Fibroblast of lung (primary cell): ENCODE measurements at regions not wholly inside any gene's neighbourhood (a gene's known extent, or its start where the extent isn't known, plus 50 kb on each side); places are given as distances from the start of the nearest gene placed in this dataset.

ENCODE experiments used
- DNase-seq, 2 donors: peaks; one replicate each; pipeline versions ENCODE4 v3.0.0 to v3.0.0-alpha.2; 2010; ENCODE audit warnings: low read depth in 2 of 2
- H2AFZ ChIP-seq: 2 replicates; pipeline ENCODE4 v1.5.1; 2012; ENCODE audit warnings: low read length, control low read depth, inconsistent platforms
- H3K27ac ChIP-seq: 2 replicates; pipeline ENCODE4 v1.5.1; 2011; ENCODE audit warnings: low read length, control low read depth; ENCODE audit not compliant: insufficient read depth
- H3K27me3 ChIP-seq: 2 replicates; pipeline ENCODE4 v1.5.1; 2011; ENCODE audit warnings: mild to moderate bottlenecking, low read length; ENCODE audit not compliant: control insufficient read depth, insufficient read depth
- H3K36me3 ChIP-seq: 2 replicates; pipeline ENCODE4 v1.5.1; 2011; ENCODE audit warnings: low read length; ENCODE audit not compliant: control insufficient read depth, insufficient read depth
- H3K4me1 ChIP-seq: 2 replicates; pipeline ENCODE4 v1.5.1; 2011; ENCODE audit warnings: low read length; ENCODE audit not compliant: control insufficient read depth, insufficient read depth; ENCODE audit errors: extremely low read depth
- H3K4me2 ChIP-seq: 2 replicates; pipeline ENCODE4 v1.5.1; 2011; ENCODE audit warnings: low read length, control low read depth; ENCODE audit not compliant: insufficient read depth; ENCODE audit errors: extremely low read depth
- H3K4me3 ChIP-seq, 4 experiments: fragments of 200-600 bp in 1 of 4; sonication (generic) in 1 of 4; replicated peaks in 1 of 4; 2 replicates each; pipeline ENCODE4 v1.5.1; 2011 to 2016; ENCODE audit warnings: low read length in 4 of 4, low read depth in 3 of 4, mild to moderate bottlenecking in 3 of 4, control low read depth in 2 of 4, inconsistent platforms in 1 of 4, mixed read lengths in 1 of 4; ENCODE audit not compliant: insufficient read depth in 1 of 4; ENCODE audit errors: control extremely low read depth in 1 of 4
- H3K79me2 ChIP-seq: 2 replicates; pipeline ENCODE4 v1.5.1; 2012; ENCODE audit warnings: mild to moderate bottlenecking, low read length, inconsistent platforms; ENCODE audit not compliant: control insufficient read depth, insufficient read depth
- H3K9ac ChIP-seq: 2 replicates; pipeline ENCODE4 v1.5.1; 2011; ENCODE audit warnings: mild to moderate bottlenecking, low read length, control low read depth; ENCODE audit not compliant: insufficient read depth
- H3K9me3 ChIP-seq: 2 replicates; pipeline ENCODE4 v1.5.1; 2012; ENCODE audit warnings: low read depth, low read length; ENCODE audit not compliant: control insufficient read depth, insufficient read depth
- H4K20me1 ChIP-seq: 2 replicates; pipeline ENCODE4 v1.5.1; 2011; ENCODE audit warnings: low read length; ENCODE audit not compliant: control insufficient read depth, insufficient read depth; ENCODE audit errors: extremely low read depth
- EZH2 ChIP-seq: IDR thresholded peaks from 2 replicates; pipeline ENCODE4 v1.5.1; 2012; ENCODE audit warnings: low read length, control low read depth, mild to moderate bottlenecking; ENCODE audit errors: missing control alignments
- TF ChIP-seq, protein P1 (sequence below), 2 donors: IDR thresholded peaks in 1 of 2; conservative IDR thresholded peaks in 1 of 2; 1 replicate in 1 of 2; 2 replicates in 1 of 2; pipeline ENCODE4 v1.5.1; 2011 to 2012; ENCODE audit warnings: low read length in 2 of 2, control low read depth in 1 of 2, inconsistent platforms in 1 of 2, low read depth in 1 of 2, mild to moderate bottlenecking in 1 of 2

DNA sequence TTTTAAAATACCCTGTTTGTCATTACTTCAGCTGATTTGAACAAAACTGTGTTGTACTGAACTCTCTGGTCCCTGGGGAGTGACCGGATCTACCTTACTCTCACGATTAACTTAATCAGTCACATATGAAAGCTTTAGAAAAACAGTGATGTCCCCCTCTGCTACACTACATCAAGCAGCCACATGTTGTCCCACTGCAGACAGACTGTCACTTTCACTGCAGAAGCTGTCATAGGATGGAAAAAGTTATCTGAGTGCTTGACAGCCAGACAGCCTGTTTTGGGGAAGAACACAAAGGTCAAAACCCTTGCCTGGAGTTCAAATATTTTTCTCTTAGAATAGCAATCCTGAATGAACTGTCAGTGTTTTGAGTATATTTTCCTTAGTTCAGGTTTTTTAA, 546.4 kb downstream of the DTWD2 start:
- H3K27me3 ChIP-seq, result no peaks in the 10 kb centered on the region
- no peaks in the 10 kb centered on the region for H3K9me3 ChIP-seq
- H3K4me2 ChIP-seq, result no peak overlapping the region
- TF ChIP-seq EZH2, result no peak
- no peaks in the 10 kb centered on the region for H3K36me3 ChIP-seq
- H3K79me2 ChIP-seq, result no peaks in the 10 kb centered on the region
- no peaks in the 10 kb centered on the region for H4K20me1 ChIP-seq
- H3K4me1 ChIP-seq, result no peaks in the 10 kb centered on the region
- DNase-seq, result no peak
- H3K27ac ChIP-seq, result no peak overlapping the region
- no peak overlapping the region for H3K9ac ChIP-seq
- no peak overlapping the region for H2AFZ ChIP-seq
- H3K4me3 ChIP-seq, result no peak overlapping the region

DNA sequence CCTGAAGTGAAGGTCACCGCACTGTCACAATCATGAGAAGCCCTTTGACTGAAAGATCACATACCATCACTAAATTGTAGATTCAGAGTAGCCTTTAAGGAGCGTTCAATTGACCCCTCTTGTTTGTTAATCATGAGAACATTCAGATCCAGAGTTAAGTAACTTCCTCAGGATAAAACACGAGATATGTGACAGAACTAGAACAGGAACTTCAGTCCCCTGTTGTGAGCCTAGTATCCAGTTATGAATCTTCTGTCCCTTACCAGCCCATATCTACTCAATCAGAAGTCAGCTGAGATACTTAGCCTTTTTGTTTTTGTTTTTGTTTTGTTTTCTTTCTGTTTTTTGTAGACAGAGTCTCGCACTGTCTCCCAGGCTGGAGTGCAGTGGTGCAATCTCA, 547.3 kb downstream of the DTWD2 start:
- no peaks in the 10 kb centered on the region for H3K79me2 ChIP-seq
- no peak overlapping the region for H3K4me2 ChIP-seq
- no peak for DNase-seq

DNA sequence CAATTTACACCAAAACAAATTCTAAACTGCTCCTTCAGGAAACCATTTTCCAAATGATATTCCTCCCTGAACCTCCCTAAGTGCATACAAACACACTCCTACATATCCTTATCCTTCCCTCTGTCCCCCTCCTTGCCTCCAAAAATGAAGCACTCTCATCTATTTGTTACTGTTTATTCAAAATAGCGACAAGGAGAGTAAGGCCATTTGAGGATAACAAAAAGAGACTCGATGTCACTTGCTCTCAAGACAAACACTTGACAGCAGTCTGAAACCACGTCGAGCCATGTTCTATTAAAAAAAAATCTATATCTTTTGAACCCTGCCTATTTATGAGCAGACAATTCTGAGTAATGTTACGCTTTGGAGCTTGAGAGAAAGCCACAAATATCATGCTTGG, 547.9 kb downstream of the DTWD2 start:
- no peak for TF ChIP-seq EZH2
- TF ChIP-seq, protein P1, sequence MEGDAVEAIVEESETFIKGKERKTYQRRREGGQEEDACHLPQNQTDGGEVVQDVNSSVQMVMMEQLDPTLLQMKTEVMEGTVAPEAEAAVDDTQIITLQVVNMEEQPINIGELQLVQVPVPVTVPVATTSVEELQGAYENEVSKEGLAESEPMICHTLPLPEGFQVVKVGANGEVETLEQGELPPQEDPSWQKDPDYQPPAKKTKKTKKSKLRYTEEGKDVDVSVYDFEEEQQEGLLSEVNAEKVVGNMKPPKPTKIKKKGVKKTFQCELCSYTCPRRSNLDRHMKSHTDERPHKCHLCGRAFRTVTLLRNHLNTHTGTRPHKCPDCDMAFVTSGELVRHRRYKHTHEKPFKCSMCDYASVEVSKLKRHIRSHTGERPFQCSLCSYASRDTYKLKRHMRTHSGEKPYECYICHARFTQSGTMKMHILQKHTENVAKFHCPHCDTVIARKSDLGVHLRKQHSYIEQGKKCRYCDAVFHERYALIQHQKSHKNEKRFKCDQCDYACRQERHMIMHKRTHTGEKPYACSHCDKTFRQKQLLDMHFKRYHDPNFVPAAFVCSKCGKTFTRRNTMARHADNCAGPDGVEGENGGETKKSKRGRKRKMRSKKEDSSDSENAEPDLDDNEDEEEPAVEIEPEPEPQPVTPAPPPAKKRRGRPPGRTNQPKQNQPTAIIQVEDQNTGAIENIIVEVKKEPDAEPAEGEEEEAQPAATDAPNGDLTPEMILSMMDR (conservative IDR thresholded peaks at IDR 0.05 in 1 of 2, IDR thresholded peaks at IDR 0.05 in 1 of 2; ENCODE audit: low read depth in 1 of 2, low read length in 2 of 2), result no peak
- no peak for DNase-seq
- Histone ChIP-seq H3K27ac (no peak overlapping the region), H3K36me3 (no peaks in the 10 kb centered on the region), H3K9ac (no peak overlapping the region), H3K79me2 (no peaks in the 10 kb centered on the region), H4K20me1 (no peaks in the 10 kb centered on the region), H3K4me3 (no peak overlapping the region), H2AFZ (no peak overlapping the region), H3K4me2 (no peak overlapping the region), H3K4me1 (no peaks in the 10 kb centered on the region), H3K9me3 (no peaks in the 10 kb centered on the region), H3K27me3 (no peaks in the 10 kb centered on the region)

More for the DNA sequence above, 547.3 kb downstream of the DTWD2 start:
- Histone ChIP-seq H3K9ac (no peak overlapping the region), H3K27me3 (no peaks in the 10 kb centered on the region), H3K36me3 (no peaks in the 10 kb centered on the region), H2AFZ (no peak overlapping the region), H3K4me1 (no peaks in the 10 kb centered on the region), H3K27ac (no peak overlapping the region), H4K20me1 (no peaks in the 10 kb centered on the region), H3K4me3 (no peak overlapping the region), H3K9me3 (no peaks in the 10 kb centered on the region)
- TF ChIP-seq, protein P1 (conservative IDR thresholded peaks at IDR 0.05 in 1 of 2, IDR thresholded peaks at IDR 0.05 in 1 of 2; ENCODE audit: low read depth in 1 of 2, low read length in 2 of 2), result no peak
- no peak for TF ChIP-seq EZH2

DNA sequence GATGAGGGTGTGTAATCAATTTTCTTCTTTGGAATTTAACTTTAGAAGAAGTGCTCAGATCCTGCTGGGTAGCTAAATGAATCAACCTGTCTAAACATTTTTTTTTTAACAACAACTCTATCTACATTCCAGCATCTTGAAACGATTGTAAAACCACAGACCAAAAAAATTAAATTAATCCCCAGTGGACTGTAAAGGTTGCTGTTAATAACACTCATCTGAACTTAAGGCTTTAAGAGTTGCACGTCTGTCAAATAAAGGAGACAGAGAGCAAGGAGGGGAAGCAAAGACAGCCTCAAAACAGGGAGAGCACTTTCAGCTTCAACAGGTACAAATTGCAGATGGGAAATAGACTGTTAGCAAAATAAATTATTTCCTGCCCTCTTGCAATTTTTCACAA, 548.5 kb downstream of the DTWD2 start:
- Histone ChIP-seq H3K4me2 (no peak overlapping the region), H2AFZ (no peak overlapping the region), H3K79me2 (no peaks in the 10 kb centered on the region), H3K27ac (no peak overlapping the region), H3K9ac (no peak overlapping the region), H3K9me3 (no peaks in the 10 kb centered on the region), H3K4me3 (no peak overlapping the region), H4K20me1 (no peaks in the 10 kb centered on the region), H3K4me1 (no peaks in the 10 kb centered on the region), H3K27me3 (no peaks in the 10 kb centered on the region), H3K36me3 (no peaks in the 10 kb centered on the region)
- TF ChIP-seq, protein P1 (conservative IDR thresholded peaks at IDR 0.05 in 1 of 2, IDR thresholded peaks at IDR 0.05 in 1 of 2; ENCODE audit: low read depth in 1 of 2, low read length in 2 of 2), result no peak
- no peak for TF ChIP-seq EZH2
- DNase-seq, result no peak
